SKM-1 treated with dmso at 0.1 percent for 144 hours (cell line): ENCODE measurements at regions not wholly inside any gene's neighbourhood (a gene's known extent, or its start where the extent isn't known, plus 50 kb on each side); places are given as distances from the start of the nearest gene placed in this dataset.

Source experiments
- DNase-seq: peaks from one replicate; lab custom pipeline; 2025; ENCODE audit not compliant: unreplicated experiment; lab: John Stamatoyannopoulos, UW

GRCh38 chr10:10564081-10564794, 453.4 kb upstream of the CELF2 start:
- DNase-seq = no peak

DNA sequence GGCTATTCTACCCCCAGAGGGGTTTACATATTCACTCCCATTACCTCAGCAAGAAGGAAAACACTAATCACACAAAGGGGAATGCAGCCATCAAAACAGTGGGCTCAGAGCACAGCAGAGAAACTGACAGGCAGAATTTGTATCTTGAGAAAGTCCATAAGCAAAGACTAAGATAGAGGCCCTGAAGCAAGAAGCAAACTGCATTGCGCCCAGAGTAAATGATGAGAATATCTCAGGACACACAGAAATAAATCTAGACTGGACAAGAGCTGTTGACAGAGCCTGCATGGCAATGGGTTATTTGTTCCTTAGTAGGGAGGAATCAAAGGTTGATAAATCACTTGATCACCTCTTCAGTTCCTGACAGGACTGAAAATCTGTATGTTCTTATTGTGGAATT, 440.7 kb upstream of the CELF2 start:
- no peak for DNase-seq

GRCh38 chr10:10579709-10580108, 438.0 kb upstream of the CELF2 start:
- DNase-seq = no peak

DNA sequence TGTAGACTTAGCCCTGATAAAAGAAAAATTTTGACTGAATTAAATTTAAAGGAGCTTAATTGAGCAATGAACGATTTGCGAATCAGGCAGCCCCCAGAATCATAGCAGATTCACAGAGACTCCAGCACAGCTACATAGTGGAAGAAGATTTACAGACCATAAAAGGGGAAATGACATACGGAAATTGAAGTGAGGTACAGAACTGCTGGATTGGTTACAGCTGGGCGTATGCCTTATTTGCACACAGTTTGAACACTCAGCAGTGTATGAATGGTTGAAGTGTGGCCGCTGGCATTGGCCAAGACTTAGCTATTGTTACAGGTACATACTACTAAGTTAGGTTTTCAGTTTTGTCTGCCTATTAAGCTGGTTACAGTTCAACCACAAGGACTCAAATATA, 433.5 kb upstream of the CELF2 start:
- no peak for DNase-seq

GRCh38 chr10:10587744-10588393, 429.8 kb upstream of the CELF2 start:
- DNase-seq = no peak

- DNase-seq = no peak
These were observed 427.9 kb upstream of the CELF2 start for GRCh38 chr10:10589540-10590303.

GRCh38 chr10:10591715-10592341, 425.8 kb upstream of the CELF2 start:
- no peak for DNase-seq

DNA sequence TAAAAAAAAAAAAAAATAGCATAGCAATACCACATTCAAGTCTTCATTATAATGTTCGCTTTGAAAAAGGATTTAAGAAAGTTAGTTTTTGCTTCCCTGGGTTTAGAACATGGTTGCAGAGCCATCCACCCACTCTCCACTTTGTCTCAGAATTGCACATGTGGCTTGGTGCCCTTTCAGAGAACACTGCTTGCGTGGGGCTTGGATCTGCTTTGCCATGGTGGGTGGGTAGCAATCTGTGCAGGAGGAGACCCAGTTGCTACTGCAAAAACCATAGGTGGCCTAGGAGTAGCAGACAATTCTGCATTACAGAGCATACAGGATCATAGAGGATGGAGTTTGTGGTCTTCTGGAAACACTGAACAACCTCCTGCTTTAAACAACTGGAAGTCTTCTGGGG, 421.4 kb upstream of the CELF2 start:
- DNase-seq = no peak

DNA sequence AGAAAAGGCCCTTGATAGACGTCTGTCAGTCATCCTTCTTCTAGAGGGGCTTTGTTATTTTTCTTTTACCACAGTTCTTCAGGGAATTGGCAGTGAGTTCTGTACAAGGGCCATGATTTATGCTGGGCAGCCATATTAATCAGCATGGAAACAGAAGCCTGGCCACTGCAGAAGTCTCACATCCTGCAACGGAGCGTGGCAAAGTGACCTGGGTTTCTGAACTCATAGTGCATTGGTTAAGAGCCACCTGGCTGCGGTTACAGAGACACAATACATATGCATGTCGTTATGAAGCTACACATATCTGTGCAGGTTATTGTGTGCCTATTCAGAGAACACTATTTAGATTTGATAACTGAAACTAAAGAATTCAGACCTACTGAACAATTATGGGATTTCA, 419.4 kb upstream of the CELF2 start:
- DNase-seq = no peak

- no peak for DNase-seq
These were observed 417.7 kb upstream of the CELF2 start for GRCh38 chr10:10600004-10600403.

GRCh38 chr10:10605551-10606081, 412.1 kb upstream of the CELF2 start:
- no peak for DNase-seq

DNA sequence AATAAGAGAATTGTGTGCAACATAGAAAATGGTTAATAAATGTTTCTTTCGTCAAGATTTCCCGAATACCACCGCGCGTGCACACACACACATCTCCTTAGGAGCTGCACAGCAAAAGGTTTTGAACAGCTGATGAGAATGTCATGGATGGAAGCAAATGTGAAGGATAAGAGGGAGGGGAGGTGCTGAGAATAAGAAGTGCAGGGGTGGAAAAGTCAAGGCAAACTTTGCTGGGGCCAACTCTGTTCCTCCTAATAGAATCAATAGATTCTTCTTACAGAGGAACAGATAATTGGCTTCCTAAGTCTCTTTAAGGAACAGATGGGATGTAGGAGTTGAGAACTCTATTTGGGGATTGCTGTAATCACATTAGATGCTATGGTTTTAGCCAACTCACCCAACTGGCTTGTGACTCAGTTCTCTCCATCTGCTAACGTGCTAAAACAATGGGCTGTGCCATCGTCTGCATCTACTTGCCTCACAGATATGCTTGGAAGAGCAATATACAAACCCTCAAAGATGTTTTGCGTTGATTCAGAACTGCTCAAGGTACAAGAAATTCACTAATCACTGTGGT, 408.2 kb upstream of the CELF2 start:
- DNase-seq = no peak

DNA sequence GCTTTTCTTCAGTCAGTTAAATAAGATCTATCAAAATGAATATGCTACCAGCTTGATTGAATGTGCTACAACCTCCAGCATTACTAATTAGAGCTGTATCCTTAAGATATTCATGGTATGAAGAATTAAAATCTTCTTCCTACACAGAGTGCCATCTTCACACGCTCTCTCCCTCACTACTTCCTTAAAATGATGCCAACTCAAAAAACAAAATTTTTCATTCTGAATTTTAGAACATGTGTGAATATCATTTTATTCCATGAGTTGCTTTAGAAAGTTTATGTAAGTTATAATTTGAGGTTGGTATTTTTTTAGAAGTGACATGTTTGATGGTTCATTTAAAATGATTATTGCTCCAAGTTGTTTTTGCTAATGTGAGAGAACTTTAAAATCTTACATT, 407.5 kb upstream of the CELF2 start:
- DNase-seq = no peak

DNA sequence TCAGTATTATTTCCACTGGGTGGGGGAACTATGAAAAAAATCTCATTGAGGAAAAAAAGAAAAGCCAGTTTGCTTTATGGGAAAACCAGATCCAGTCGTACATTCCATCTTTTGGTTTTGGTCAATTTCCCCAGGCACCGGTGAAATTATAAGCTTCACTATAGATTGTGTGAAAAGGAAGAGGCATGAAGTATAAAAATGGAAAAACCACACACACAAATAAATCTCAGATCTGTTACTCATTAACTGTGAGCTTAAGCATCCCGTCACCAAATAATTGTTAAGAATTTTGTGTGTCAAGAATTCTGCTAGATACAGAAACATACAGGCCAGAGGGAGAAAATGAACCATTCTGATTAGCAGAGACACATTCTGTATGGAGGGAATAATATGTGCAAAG, 405.5 kb upstream of the CELF2 start:
- DNase-seq = no peak

DNA sequence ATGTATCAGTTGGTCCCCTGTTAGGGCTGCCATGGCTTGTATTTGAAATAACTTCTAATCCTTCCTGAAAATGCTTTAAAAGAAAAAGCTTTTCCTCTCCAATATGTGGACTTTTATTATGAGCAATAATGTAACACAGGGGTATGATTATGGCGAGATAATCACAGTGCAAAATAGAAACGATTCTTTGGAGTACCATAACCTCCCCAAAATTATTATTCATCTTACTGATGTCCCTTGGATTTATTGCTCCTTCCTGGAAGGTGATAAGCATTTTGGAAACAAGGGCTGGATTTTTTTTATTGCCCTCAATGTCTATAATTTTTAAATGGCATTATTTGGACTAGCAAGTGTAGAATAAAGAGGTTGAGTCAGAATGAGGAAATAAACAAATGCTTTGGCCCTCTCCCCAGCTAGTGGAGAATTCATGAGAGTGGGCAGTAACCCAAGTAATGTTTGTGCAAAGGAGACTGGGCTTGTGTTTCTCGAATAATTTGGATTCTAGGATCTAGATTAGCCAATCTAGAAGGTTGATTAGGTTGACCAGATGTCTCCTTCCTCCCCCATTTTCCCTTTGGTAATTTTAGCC, 403.9 kb upstream of the CELF2 start:
- no peak for DNase-seq

DNA sequence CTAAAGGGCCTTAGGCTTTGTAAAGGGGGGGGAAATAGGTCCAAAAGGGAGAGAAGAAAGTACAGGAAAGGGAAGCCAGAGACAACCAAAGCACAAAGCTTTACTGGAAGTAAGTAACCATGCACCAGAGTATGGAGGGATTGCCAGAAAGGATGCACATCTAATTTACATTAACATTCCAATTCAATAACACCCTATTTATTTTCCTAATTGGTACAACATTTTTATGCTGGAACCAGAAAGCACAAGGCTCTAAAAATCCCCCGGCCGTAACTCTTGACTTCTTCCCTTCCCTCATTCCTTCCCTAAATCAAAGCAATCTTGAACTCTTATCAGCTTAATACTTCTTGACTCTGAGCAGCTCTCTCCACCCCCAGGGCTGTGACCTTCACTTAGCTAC, 400.0 kb upstream of the CELF2 start:
- DNase-seq = no peak

GRCh38 chr10:10618139-10618538, 399.5 kb upstream of the CELF2 start:
- DNase-seq = no peak

- no peak for DNase-seq
These were observed 393.6 kb upstream of the CELF2 start for GRCh38 chr10:10623958-10624566.

GRCh38 chr10:10624567-10624962, 393.1 kb upstream of the CELF2 start:
- DNase-seq = no peak

- DNase-seq = no peak
These were observed 392.2 kb upstream of the CELF2 start for GRCh38 chr10:10625491-10625890.
